SK-N-SH (cell line): ENCODE measurements at regions not wholly inside any gene's neighbourhood (a gene's known extent, or its start where the extent isn't known, plus 50 kb on each side); places are given as distances from the start of the nearest gene placed in this dataset.

Experiments
- CTCF ChIA-PET: fragments of 300-600, 350-600 bp; formaldehyde crosslinking; extraction: SDS; loops from one replicate; lab custom pipeline; 2021; lab: Yijun Ruan, JAX
- POLR2A ChIA-PET: fragments of 350-600 bp; sonication (Branson Sonifier 250); formaldehyde crosslinking; extraction: SDS; loops from one replicate; lab custom pipeline; 2020; ENCODE audit warnings: antibody characterized with exemption, inconsistent platforms; lab: Yijun Ruan, JAX
- DNase-seq: peaks from one replicate; pipeline ENCODE4 v3.0.0; 2012
- H2AFZ ChIP-seq: fragments of 200-600 bp; sonication (generic); 2 replicates; pipeline ENCODE4 v1.8.1; 2016; ENCODE audit warnings: antibody characterized with exemption, mild to moderate bottlenecking, low read depth
- H3F3A ChIP-seq: fragments of 200-600 bp; sonication (generic); replicated peaks from 2 replicates; pipeline ENCODE3; 2016; ENCODE audit warnings: antibody characterized with exemption, mild to moderate bottlenecking; ENCODE audit not compliant: insufficient read depth
- H3K27ac ChIP-seq, 2 experiments: fragments of 200-500 bp in 1 of 2; fragments of 200-600 bp in 1 of 2; sonication (Bioruptor generic) in 1 of 2; sonication (generic), shearing (Covaris generic) in 1 of 2; 2 replicates each; pipeline versions ENCODE4 v1.5.1 to v1.6.1; 2014 to 2016; ENCODE audit warnings: low read depth in 2 of 2, inconsistent platforms in 1 of 2, low read length in 1 of 2, mild to moderate bottlenecking in 1 of 2, mixed read lengths in 1 of 2
- H3K27me3 ChIP-seq: fragments of 200-600 bp; sonication (generic), shearing (Covaris generic); 2 replicates; pipeline ENCODE4 v1.6.1; 2016; ENCODE audit warnings: mixed run types; ENCODE audit not compliant: insufficient read depth
- H3K36me3 ChIP-seq, 2 experiments: fragments of 200-500 bp in 1 of 2; fragments of 200-600 bp in 1 of 2; sonication (Bioruptor generic) in 1 of 2; sonication (generic) in 1 of 2; replicated peaks in 1 of 2; 2 replicates each; pipeline versions ENCODE3 to v1.5.1; 2014 to 2016; ENCODE audit warnings: low read length in 1 of 2, mild to moderate bottlenecking in 1 of 2; ENCODE audit not compliant: insufficient read depth in 2 of 2, control insufficient read depth in 1 of 2
- H3K4me1 ChIP-seq, 2 experiments: fragments of 200-500 bp in 1 of 2; fragments of 200-600 bp in 1 of 2; sonication (Bioruptor generic) in 1 of 2; sonication (generic), shearing (Covaris generic) in 1 of 2; 2 replicates each; pipeline versions ENCODE4 v1.5.1 to v1.6.1; 2014 to 2016; ENCODE audit warnings: low read depth in 1 of 2, low read length in 1 of 2, mixed run types in 1 of 2; ENCODE audit not compliant: insufficient read depth in 2 of 2, control insufficient read depth in 1 of 2
- H3K4me2 ChIP-seq: fragments of 200-600 bp; sonication (generic), shearing (Covaris generic); 2 replicates; pipeline ENCODE4 v1.6.1; 2017; ENCODE audit warnings: mixed run types
- H3K4me3 ChIP-seq, 2 experiments: fragments of 200-500 bp in 1 of 2; fragments of 200-600 bp in 1 of 2; sonication (Bioruptor generic) in 1 of 2; sonication (generic), shearing (Covaris generic) in 1 of 2; 2 replicates each; pipeline versions ENCODE4 v1.5.1 to v1.8.1; 2014 to 2016; ENCODE audit warnings: low read depth in 2 of 2, inconsistent platforms in 1 of 2, low read length in 1 of 2, mild to moderate bottlenecking in 1 of 2, mixed read lengths in 1 of 2, moderate library complexity in 1 of 2
- H3K79me2 ChIP-seq: fragments of 200-600 bp; sonication (generic); 2 replicates; pipeline ENCODE4 v1.8.1; 2017; ENCODE audit warnings: mild to moderate bottlenecking; ENCODE audit not compliant: insufficient read depth
- H3K9ac ChIP-seq: fragments of 200-600 bp; sonication (generic); 2 replicates; pipeline ENCODE4 v1.6.1; 2017; ENCODE audit warnings: mixed run types
- H3K9me2 ChIP-seq: fragments of 200-600 bp; sonication (generic); 2 replicates; pipeline ENCODE4 v1.6.1; 2017; ENCODE audit warnings: mixed run types
- H3K9me3 ChIP-seq: fragments of 200-600 bp; sonication (generic); 2 replicates; pipeline ENCODE4 v1.6.1; 2017; ENCODE audit warnings: mixed run types, mild to moderate bottlenecking, moderate library complexity
- H4K20me1 ChIP-seq: fragments of 200-600 bp; sonication (generic); 2 replicates; pipeline ENCODE4 v1.6.1; 2017; ENCODE audit warnings: mild to moderate bottlenecking, mixed run types; ENCODE audit not compliant: insufficient read depth
- CHD2 ChIP-seq: fragments of 150-350 bp; IDR thresholded peaks from 2 replicates; pipeline ENCODE4 v1.6.1; 2018; ENCODE audit warnings: low read length; ENCODE audit not compliant: partially characterized antibody
- ELF1 ChIP-seq: IDR thresholded peaks from 2 replicates; pipeline ENCODE4 v1.4.0; 2012
- EP300 ChIP-seq, 2 experiments: IDR thresholded peaks; 2 replicates each; pipeline versions ENCODE4 v1.4.0 to v1.6.1; 2012; ENCODE audit warnings: borderline replicate concordance in 1 of 2, low read depth in 1 of 2, low read length in 1 of 2
- FOXM1 ChIP-seq: IDR thresholded peaks from 2 replicates; pipeline ENCODE4 v1.4.0; 2012; ENCODE audit warnings: low read depth, mild to moderate bottlenecking
- GATA2 ChIP-seq: sonication (generic); formaldehyde crosslinking; IDR thresholded peaks from 2 replicates; pipeline ENCODE4 v1.5.0; 2020; ENCODE audit warnings: mild to moderate bottlenecking, missing genetic modification reagents
- IRF3 ChIP-seq: fragments of 150-350 bp; IDR thresholded peaks from 2 replicates; pipeline ENCODE4 v1.6.1; 2016; ENCODE audit warnings: mild to moderate bottlenecking, low read depth, low read length
- MXI1 ChIP-seq: IDR thresholded peaks from 2 replicates; pipeline ENCODE4 v1.6.1; 2012; ENCODE audit warnings: mild to moderate bottlenecking, low read depth, low read length, improper control_type of control experiment
- NFIC ChIP-seq: IDR thresholded peaks from 2 replicates; pipeline ENCODE4 v1.4.0; 2012; ENCODE audit warnings: borderline replicate concordance
- NRF1 ChIP-seq: IDR thresholded peaks from 2 replicates; pipeline ENCODE4 v1.6.1; 2012; ENCODE audit warnings: low read depth, mild to moderate bottlenecking, low read length
- PBX3 ChIP-seq: IDR thresholded peaks from 2 replicates; pipeline ENCODE4; 2012
- POLR2AphosphoS5 ChIP-seq: IDR thresholded peaks from 2 replicates; pipeline ENCODE4 v1.6.1; 2012; ENCODE audit warnings: low read depth, low read length
- RFX5 ChIP-seq: IDR thresholded peaks from 2 replicates; pipeline ENCODE4 v1.6.1; 2012; ENCODE audit warnings: mild to moderate bottlenecking, improper control_type of control experiment, low read length
- SIN3A ChIP-seq: IDR thresholded peaks from 2 replicates; pipeline ENCODE4 v1.6.1; 2012; ENCODE audit warnings: low read depth, mild to moderate bottlenecking, low read length, moderate library complexity, borderline replicate concordance
- SMC3 ChIP-seq: IDR thresholded peaks from 2 replicates; pipeline ENCODE4 v1.6.1; 2012; ENCODE audit warnings: low read depth, low read length, improper control_type of control experiment
- TEAD4 ChIP-seq: IDR thresholded peaks from 2 replicates; pipeline ENCODE4 v1.4.0; 2012; ENCODE audit warnings: mild to moderate bottlenecking, borderline replicate concordance; ENCODE audit not compliant: insufficient read depth
- USF1 ChIP-seq: IDR thresholded peaks from 2 replicates; pipeline ENCODE4 v1.4.0; 2012; ENCODE audit warnings: low read depth, borderline replicate concordance
- ZBTB33 ChIP-seq: IDR thresholded peaks from 2 replicates; pipeline ENCODE4 v1.4.0; 2012; ENCODE audit warnings: low read depth, borderline replicate concordance
- WGBS: methylation state at CpG from one replicate; pipeline ENCODE4 v1.1.6; 2017; ENCODE audit warnings: low lambda C conversion rate; 5-methylcytosine and 5-hydroxymethylcytosine counted together
- TF ChIP-seq, protein P1 (sequence below): fragments of 200-600 bp; sonication (generic); IDR thresholded peaks from 2 replicates; pipeline ENCODE4 v1.6.1; 2017; ENCODE audit warnings: antibody characterized with exemption, mild to moderate bottlenecking, moderate library complexity

DNA sequence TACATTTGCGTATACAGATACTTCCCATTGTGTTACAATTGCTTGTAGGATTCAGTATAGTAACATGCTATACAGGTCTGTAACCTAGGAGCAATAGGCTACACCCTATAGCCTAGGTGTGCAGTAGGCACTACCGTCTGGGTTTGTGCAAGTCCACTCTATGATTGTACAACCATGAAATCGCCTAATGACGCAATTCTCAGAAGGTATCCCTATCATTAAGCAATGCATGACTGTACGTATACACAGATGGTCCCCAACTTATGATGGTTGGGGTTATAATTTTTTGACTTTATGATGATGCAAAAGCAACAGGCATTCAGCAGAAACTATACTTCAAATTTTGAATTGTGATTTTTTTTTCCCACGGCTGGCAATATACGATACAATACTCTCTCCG is 458.2 kb upstream of the NOX3 start:
- POLR2A ChIA-PET: no interaction called here
- no peak overlapping the region for H3K4me3 ChIP-seq
- no peak overlapping the region for H3K9ac ChIP-seq
- TF ChIP-seq SIN3A (no peak), POLR2AphosphoS5 (no peak), USF1 (no peak), GATA2 (CRISPR knock-in tag) (no peak), NRF1 (no peak), SMC3 (no peak), CHD2 (no peak), RFX5 (no peak), ELF1 (no peak), NFIC (no peak), IRF3 (no peak), MXI1 (no peak), EP300 (IDR thresholded peaks at IDR 0.05; ENCODE audit: borderline replicate concordance in 1 of 2, low read depth in 1 of 2, low read length in 1 of 2) (no peak), ZBTB33 (no peak), FOXM1 (no peak), PBX3 (no peak), TEAD4 (no peak)
- TF ChIP-seq, protein P1, sequence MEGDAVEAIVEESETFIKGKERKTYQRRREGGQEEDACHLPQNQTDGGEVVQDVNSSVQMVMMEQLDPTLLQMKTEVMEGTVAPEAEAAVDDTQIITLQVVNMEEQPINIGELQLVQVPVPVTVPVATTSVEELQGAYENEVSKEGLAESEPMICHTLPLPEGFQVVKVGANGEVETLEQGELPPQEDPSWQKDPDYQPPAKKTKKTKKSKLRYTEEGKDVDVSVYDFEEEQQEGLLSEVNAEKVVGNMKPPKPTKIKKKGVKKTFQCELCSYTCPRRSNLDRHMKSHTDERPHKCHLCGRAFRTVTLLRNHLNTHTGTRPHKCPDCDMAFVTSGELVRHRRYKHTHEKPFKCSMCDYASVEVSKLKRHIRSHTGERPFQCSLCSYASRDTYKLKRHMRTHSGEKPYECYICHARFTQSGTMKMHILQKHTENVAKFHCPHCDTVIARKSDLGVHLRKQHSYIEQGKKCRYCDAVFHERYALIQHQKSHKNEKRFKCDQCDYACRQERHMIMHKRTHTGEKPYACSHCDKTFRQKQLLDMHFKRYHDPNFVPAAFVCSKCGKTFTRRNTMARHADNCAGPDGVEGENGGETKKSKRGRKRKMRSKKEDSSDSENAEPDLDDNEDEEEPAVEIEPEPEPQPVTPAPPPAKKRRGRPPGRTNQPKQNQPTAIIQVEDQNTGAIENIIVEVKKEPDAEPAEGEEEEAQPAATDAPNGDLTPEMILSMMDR: no peak
- H3K27me3 ChIP-seq: no peaks in the 10 kb centered on the region
- no peak overlapping the region for H2AFZ ChIP-seq
- no peaks in the 10 kb centered on the region for H3K79me2 ChIP-seq
- H3K9me3 ChIP-seq: no peaks in the 10 kb centered on the region
- no peaks in the 10 kb centered on the region for H3K36me3 ChIP-seq
- no peak overlapping the region for H3K4me2 ChIP-seq
- H3F3A ChIP-seq: no peaks in the 10 kb centered on the region
- H3K4me1 ChIP-seq: no peaks in the 10 kb centered on the region
- 90% methylated on average over 8 of the region's 8 CpGs for WGBS
- H4K20me1 ChIP-seq: no peaks in the 10 kb centered on the region
- no peak overlapping the region for H3K27ac ChIP-seq
- no peak for DNase-seq
- CTCF ChIA-PET: interaction anchor here (1.0 to 1.1 kb wide), 2 partner anchors 14 to 155 kb away, joined by 3 read pairs; no protein-coding TSS in a partner anchor
- H3K9me2 ChIP-seq: no peaks in the 10 kb centered on the region
